Fibroblast of lung (primary cell): ENCODE measurements at regions not wholly inside any gene's neighbourhood (a gene's known extent, or its start where the extent isn't known, plus 50 kb on each side); places are given as distances from the start of the nearest gene placed in this dataset.
"Not testable (repeated sequence)": the region's sequence is repeated elsewhere in the genome, so short reads cannot be mapped to it uniquely, and the experiment has no call there.

ENCODE experiments used
- DNase-seq, 2 donors: peaks; one replicate each; pipeline versions ENCODE4 v3.0.0 to v3.0.0-alpha.2; 2010; ENCODE audit warnings: low read depth in 2 of 2
- H2AFZ ChIP-seq: 2 replicates; pipeline ENCODE4 v1.5.1; 2012; ENCODE audit warnings: low read length, control low read depth, inconsistent platforms
- H3K27ac ChIP-seq: 2 replicates; pipeline ENCODE4 v1.5.1; 2011; ENCODE audit warnings: low read length, control low read depth; ENCODE audit not compliant: insufficient read depth
- H3K27me3 ChIP-seq: 2 replicates; pipeline ENCODE4 v1.5.1; 2011; ENCODE audit warnings: mild to moderate bottlenecking, low read length; ENCODE audit not compliant: control insufficient read depth, insufficient read depth
- H3K36me3 ChIP-seq: 2 replicates; pipeline ENCODE4 v1.5.1; 2011; ENCODE audit warnings: low read length; ENCODE audit not compliant: control insufficient read depth, insufficient read depth
- H3K4me1 ChIP-seq: 2 replicates; pipeline ENCODE4 v1.5.1; 2011; ENCODE audit warnings: low read length; ENCODE audit not compliant: control insufficient read depth, insufficient read depth; ENCODE audit errors: extremely low read depth
- H3K4me2 ChIP-seq: 2 replicates; pipeline ENCODE4 v1.5.1; 2011; ENCODE audit warnings: low read length, control low read depth; ENCODE audit not compliant: insufficient read depth; ENCODE audit errors: extremely low read depth
- H3K4me3 ChIP-seq, 4 experiments: fragments of 200-600 bp in 1 of 4; sonication (generic) in 1 of 4; replicated peaks in 1 of 4; 2 replicates each; pipeline ENCODE4 v1.5.1; 2011 to 2016; ENCODE audit warnings: low read length in 4 of 4, low read depth in 3 of 4, mild to moderate bottlenecking in 3 of 4, control low read depth in 2 of 4, inconsistent platforms in 1 of 4, mixed read lengths in 1 of 4; ENCODE audit not compliant: insufficient read depth in 1 of 4; ENCODE audit errors: control extremely low read depth in 1 of 4
- H3K79me2 ChIP-seq: 2 replicates; pipeline ENCODE4 v1.5.1; 2012; ENCODE audit warnings: mild to moderate bottlenecking, low read length, inconsistent platforms; ENCODE audit not compliant: control insufficient read depth, insufficient read depth
- H3K9ac ChIP-seq: 2 replicates; pipeline ENCODE4 v1.5.1; 2011; ENCODE audit warnings: mild to moderate bottlenecking, low read length, control low read depth; ENCODE audit not compliant: insufficient read depth
- H3K9me3 ChIP-seq: 2 replicates; pipeline ENCODE4 v1.5.1; 2012; ENCODE audit warnings: low read depth, low read length; ENCODE audit not compliant: control insufficient read depth, insufficient read depth
- H4K20me1 ChIP-seq: 2 replicates; pipeline ENCODE4 v1.5.1; 2011; ENCODE audit warnings: low read length; ENCODE audit not compliant: control insufficient read depth, insufficient read depth; ENCODE audit errors: extremely low read depth
- EZH2 ChIP-seq: IDR thresholded peaks from 2 replicates; pipeline ENCODE4 v1.5.1; 2012; ENCODE audit warnings: low read length, control low read depth, mild to moderate bottlenecking; ENCODE audit errors: missing control alignments
- TF ChIP-seq, protein P1 (sequence below), 2 donors: IDR thresholded peaks in 1 of 2; conservative IDR thresholded peaks in 1 of 2; 1 replicate in 1 of 2; 2 replicates in 1 of 2; pipeline ENCODE4 v1.5.1; 2011 to 2012; ENCODE audit warnings: low read length in 2 of 2, control low read depth in 1 of 2, inconsistent platforms in 1 of 2, low read depth in 1 of 2, mild to moderate bottlenecking in 1 of 2

DNA sequence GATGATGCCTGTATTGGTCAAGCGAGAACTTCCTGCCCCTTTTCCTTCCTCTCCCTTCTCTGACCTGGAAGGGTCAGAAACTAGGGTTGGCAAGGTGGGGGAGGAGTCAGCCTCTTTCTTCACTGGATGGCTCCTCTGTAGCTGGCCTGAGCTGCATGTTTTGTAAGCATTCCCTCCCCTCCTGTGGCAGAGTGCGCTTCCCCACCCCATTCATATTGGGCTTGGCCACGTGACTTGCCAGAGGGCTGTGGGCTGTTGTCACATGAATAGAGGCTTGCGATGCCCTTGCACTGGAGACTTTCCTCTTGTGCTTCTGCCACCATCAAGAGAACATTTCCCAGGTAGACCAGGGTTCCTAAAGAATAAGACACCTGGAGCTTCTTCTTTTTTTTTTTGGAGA is 111.3 kb upstream of the PODXL start:
- H3K4me2 ChIP-seq = no peak overlapping the region
- H4K20me1 ChIP-seq = no peaks in the 10 kb centered on the region
- H3K4me3 ChIP-seq = no peak overlapping the region
- H3K4me1 ChIP-seq = no peaks in the 10 kb centered on the region
- H2AFZ ChIP-seq = no peak overlapping the region
- H3K36me3 ChIP-seq = no peaks in the 10 kb centered on the region
- DNase-seq = no peak
- TF ChIP-seq, protein P1, sequence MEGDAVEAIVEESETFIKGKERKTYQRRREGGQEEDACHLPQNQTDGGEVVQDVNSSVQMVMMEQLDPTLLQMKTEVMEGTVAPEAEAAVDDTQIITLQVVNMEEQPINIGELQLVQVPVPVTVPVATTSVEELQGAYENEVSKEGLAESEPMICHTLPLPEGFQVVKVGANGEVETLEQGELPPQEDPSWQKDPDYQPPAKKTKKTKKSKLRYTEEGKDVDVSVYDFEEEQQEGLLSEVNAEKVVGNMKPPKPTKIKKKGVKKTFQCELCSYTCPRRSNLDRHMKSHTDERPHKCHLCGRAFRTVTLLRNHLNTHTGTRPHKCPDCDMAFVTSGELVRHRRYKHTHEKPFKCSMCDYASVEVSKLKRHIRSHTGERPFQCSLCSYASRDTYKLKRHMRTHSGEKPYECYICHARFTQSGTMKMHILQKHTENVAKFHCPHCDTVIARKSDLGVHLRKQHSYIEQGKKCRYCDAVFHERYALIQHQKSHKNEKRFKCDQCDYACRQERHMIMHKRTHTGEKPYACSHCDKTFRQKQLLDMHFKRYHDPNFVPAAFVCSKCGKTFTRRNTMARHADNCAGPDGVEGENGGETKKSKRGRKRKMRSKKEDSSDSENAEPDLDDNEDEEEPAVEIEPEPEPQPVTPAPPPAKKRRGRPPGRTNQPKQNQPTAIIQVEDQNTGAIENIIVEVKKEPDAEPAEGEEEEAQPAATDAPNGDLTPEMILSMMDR (conservative IDR thresholded peaks at IDR 0.05 in 1 of 2, IDR thresholded peaks at IDR 0.05 in 1 of 2; ENCODE audit: low read depth in 1 of 2, low read length in 2 of 2) = no peak
- TF ChIP-seq EZH2 = no peak
- no peaks in the 10 kb centered on the region for H3K79me2 ChIP-seq
- H3K27me3 ChIP-seq = no peaks in the 10 kb centered on the region
- no peak overlapping the region for H3K27ac ChIP-seq
- no peaks in the 10 kb centered on the region for H3K9me3 ChIP-seq
- H3K9ac ChIP-seq = no peak overlapping the region

DNA sequence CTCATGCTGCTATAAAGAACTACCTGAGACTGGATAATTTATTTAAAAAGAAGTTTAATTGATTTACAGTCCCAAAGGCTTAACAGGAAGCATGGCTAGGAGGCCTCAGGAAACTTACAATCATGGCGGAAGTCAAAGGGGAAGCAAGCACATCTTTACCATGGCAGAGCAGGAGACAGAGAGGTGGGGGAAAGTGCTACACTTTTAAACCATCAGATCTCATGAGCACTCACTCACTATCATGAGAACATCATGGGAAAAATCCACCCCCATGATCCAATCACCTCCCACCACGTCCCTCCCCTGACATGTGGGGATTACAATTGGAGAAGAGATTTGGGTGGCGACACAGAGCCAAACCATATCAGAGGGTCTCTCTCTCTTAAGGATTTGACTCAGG is 108.6 kb upstream of the PODXL start:
- Histone ChIP-seq H3K9ac (no peak overlapping the region), H3K4me3 (no peak overlapping the region), H3K36me3 (no peaks in the 10 kb centered on the region), H3K4me2 (no peak overlapping the region), H2AFZ (no peak overlapping the region), H3K9me3 (no peaks in the 10 kb centered on the region), H4K20me1 (no peaks in the 10 kb centered on the region), H3K27ac (no peak overlapping the region), H3K27me3 (no peaks in the 10 kb centered on the region), H3K79me2 (no peaks in the 10 kb centered on the region), H3K4me1 (no peaks in the 10 kb centered on the region)
- TF ChIP-seq, protein P1 (conservative IDR thresholded peaks at IDR 0.05 in 1 of 2, IDR thresholded peaks at IDR 0.05 in 1 of 2; ENCODE audit: low read depth in 1 of 2, low read length in 2 of 2) = no peak
- no peak for TF ChIP-seq EZH2
- no peak for DNase-seq

DNA sequence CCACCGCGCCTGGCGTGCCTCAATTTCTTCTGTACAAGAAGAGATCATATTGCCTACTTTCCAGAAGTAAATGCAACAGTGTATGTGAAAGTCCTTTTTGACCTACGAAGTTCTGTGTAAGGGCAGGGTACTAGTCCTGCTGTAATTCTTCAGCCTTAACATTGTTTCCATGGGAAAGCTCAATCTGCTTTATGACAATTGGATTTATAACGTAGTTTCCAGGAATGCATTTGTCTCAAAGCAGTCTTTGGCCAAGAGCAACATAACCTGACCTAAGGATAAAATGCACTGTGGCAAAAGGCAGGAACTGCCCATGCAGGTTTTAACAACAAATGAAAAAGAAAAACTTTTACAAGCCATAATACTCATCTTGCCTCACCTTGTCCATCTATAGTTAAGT is 108.1 kb upstream of the PODXL start:
- Histone ChIP-seq H4K20me1 (no peaks in the 10 kb centered on the region), H2AFZ (no peak overlapping the region), H3K9ac (no peak overlapping the region), H3K27me3 (no peaks in the 10 kb centered on the region), H3K4me3 (no peak overlapping the region), H3K36me3 (no peaks in the 10 kb centered on the region), H3K4me1 (no peaks in the 10 kb centered on the region), H3K4me2 (no peak overlapping the region), H3K27ac (no peak overlapping the region), H3K79me2 (no peaks in the 10 kb centered on the region), H3K9me3 (no peaks in the 10 kb centered on the region)
- no peak for TF ChIP-seq EZH2
- TF ChIP-seq, protein P1 (conservative IDR thresholded peaks at IDR 0.05 in 1 of 2, IDR thresholded peaks at IDR 0.05 in 1 of 2; ENCODE audit: low read depth in 1 of 2, low read length in 2 of 2) = no peak
- DNase-seq = no peak

DNA sequence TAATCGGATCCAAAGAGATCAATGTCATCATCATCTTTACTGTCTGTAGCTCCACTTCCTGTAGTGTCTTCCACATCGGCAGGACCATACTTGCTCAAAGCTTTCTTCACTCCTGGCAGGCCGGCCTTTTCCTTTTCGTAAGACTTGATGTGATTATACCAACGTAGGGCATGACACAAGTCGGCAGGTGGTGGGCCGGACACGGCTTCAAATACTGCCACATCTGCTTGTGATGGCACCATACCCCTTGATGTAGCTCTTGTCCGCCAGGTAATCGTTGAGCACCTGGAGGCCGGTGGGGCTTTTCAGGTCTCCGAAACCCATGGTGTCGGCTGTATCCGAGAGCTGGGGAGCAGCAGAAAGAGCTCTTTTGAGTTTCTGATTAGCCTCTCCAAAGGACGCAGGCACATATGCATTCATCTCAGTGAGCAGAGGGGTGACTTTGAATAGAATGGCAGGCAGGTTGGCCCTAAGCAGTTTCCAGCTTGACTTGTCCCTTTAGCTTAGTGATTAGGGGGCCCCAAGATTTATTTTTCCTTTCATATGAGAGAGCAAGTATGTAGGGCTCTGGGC is 106.0 kb upstream of the PODXL start:
- H3K4me3 ChIP-seq, DNase-seq, H3K4me2 ChIP-seq, H3K36me3 ChIP-seq, H3K4me1 ChIP-seq, H3K27ac ChIP-seq, H2AFZ ChIP-seq, H3K79me2 ChIP-seq, H4K20me1 ChIP-seq, H3K9me3 ChIP-seq, H3K9ac ChIP-seq, H3K27me3 ChIP-seq: not testable (repeated sequence)
